NCI-H1048 (cell line): ENCODE measurements at regions not wholly inside any gene's neighbourhood (a gene's known extent, or its start where the extent isn't known, plus 50 kb on each side); places are given as distances from the start of the nearest gene placed in this dataset.
"Not testable (repeated sequence)": the region's sequence is repeated elsewhere in the genome, so short reads cannot be mapped to it uniquely, and the experiment has no call there.

ENCODE experiments used
- DNase-seq: peaks from one replicate; lab custom pipeline; 2025; lab: John Stamatoyannopoulos, UW

GRCh38 chr20:53668992-53669391, 75.4 kb upstream of the ZNF217 start:
- no peak for DNase-seq

GRCh38 chr20:53666144-53666543, 72.5 kb upstream of the ZNF217 start:
- DNase-seq: no peak

DNA sequence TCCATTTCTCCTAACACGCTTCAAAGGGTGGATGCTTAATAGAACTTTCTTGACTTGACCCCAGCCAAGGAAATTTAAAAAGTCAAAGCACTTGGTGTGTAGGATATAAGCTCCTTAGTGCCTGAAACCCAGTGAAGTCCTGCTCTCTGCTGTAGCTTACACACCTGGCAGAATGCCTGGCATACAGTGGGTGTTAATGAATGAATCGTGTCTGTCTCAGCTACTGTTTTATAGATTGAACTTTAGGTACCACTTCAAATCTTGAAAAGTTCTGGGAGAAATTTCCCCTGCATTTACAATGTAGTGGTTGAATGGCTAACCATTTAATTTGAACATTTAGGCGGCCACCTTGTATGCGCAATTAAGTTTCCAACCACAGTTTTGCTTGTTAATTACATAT, 70.5 kb upstream of the ZNF217 start:
- DNase-seq: no peak

GRCh38 chr20:53663521-53663920, 69.9 kb upstream of the ZNF217 start:
- DNase-seq: not testable (repeated sequence)

DNA sequence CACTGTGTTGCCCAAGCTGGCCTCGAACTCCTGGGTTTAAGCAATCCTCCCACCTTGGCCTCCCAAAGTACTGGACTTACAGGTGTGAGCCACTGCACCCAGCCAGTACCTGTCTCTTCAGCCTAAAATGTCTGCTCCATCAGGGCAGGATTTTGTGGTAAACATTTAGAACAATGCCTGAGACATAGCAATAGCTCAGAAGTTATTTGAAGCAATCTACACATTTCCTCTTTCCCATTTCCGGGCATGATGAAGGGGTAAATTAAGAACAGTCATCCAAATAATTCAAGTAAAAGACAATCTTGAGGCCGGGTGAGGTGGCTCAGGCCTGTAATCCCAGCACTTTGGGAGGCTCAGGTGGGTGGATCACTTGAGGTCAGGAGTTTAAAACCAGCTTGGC, 69.0 kb upstream of the ZNF217 start:
- DNase-seq: no peak

DNA sequence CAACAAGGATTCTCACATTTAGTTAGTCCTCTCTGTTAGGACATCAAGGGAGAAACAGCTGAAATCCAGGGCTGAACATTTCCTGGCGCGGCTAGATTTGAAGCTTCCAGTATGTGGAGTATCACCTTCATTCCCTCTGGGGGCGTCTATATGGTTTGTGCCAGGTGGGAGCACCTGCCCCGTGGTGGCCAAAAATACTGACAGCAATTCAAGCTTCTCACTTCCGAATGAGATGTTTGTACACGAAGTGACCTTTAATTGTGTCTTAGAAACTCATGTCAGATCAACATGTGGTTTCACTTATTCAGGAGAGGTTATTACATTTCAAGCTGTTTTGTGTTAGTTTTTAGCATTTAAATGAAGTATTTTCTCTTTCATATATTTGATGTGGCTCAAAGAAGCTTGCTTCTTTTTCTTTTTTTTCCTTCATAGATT, 67.3 kb upstream of the ZNF217 start:
- DNase-seq: no peak

DNA sequence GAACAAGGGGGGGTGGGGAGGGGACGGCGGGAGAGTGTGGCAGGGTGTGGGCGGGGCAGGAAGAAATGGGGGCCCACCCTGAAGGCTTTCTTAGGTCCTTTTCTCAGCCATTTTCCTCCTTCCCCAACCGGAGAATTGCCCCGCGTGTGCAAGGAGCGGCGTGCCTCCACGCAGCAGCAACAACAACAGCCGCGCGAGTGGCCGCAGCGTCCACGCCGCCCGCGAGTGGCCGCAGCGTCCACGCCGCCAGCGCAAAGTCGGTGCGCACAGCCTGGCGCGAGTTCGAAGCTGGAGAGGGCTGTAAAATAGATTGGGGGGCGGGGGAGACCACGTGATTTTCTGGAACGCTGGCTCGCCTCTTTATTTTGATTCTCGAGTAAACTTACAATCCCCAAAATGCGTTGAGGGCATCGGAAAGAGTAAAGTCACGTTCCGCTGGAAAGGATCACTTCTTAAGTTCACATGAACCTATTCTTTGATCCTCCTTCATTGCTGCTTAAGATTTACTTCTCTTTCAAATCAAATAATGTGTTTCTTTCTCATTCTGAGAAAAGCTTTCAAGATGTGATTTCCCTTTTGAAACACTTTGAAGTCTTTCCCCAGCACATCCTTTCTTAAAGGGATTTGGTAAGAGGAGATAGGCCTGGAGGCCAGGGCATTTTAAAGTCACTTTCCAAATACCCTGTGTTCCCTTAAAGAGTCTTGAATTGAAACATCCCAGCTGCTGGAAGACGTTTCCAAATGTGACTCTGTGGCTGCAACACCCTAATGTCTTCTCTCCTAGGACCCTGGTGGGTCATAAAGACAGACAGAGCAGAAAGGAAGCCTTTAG, 66.7 kb upstream of the ZNF217 start:
- no peak for DNase-seq

DNA sequence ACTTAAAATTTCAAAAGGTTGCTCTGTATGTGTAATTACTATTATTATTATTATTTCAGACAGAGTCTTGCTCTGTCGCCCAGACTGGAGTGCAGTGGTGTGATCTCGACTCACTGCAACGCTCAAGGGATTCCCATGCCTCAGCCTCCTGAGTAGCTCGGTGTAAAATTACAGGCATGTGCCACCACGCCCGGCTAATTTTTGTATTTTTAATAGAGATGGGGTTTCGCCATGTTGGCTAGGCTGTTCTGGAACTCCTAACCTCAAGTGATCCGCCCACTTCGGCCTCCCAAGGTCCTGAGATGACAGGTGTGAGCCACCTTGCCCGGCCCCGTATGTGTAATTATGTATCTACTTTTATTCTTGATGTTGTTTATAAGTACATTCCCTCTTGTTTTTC, 65.3 kb upstream of the ZNF217 start:
- DNase-seq: no peak

GRCh38 chr20:53658322-53658721, 64.7 kb upstream of the ZNF217 start:
- no peak for DNase-seq

GRCh38 chr20:53657732-53658131, 64.1 kb upstream of the ZNF217 start:
- no peak for DNase-seq

GRCh38 chr20:53657279-53657678, 63.6 kb upstream of the ZNF217 start:
- DNase-seq: no peak

DNA sequence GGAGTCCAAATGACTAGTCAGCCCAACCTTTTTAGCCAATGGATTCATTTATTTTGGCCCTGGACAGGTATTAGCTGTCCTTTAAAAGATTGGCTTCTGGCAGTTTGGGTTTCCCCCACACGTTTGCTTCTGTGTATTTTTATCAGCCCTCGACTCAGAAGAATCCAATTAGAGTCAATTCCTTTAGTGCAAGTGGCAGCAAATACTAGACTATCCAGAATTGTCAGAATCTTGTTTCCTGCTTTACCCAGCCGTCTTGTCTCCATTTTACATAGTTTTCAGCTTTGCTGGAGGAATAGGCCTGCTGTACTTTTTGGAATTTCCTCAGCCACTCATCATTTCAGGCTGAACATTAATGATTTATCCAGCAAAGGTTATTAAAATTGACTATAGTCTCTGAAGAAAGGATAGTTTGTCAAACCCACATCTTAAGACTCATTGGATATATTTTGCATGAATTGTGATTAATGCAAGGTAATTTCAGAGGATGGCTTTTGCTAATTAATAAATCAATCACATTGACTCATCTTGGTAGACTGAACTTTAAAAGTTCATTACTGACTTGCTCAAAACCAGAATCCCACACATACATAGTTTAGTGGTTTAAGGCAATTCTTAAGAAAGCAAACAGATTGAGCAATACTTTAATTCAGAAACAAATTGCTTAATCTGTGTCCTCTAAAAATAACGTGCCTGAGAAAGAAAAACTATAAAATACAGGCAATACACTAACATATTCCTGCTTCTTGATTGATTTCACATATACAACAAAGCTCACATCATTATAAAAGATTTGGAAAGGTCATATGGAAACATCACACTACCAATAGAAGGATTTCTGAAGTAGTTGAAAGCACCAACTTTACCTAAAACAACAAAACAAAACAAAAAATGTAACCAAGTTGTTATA, 62.9 kb upstream of the ZNF217 start:
- DNase-seq: no peak

DNA sequence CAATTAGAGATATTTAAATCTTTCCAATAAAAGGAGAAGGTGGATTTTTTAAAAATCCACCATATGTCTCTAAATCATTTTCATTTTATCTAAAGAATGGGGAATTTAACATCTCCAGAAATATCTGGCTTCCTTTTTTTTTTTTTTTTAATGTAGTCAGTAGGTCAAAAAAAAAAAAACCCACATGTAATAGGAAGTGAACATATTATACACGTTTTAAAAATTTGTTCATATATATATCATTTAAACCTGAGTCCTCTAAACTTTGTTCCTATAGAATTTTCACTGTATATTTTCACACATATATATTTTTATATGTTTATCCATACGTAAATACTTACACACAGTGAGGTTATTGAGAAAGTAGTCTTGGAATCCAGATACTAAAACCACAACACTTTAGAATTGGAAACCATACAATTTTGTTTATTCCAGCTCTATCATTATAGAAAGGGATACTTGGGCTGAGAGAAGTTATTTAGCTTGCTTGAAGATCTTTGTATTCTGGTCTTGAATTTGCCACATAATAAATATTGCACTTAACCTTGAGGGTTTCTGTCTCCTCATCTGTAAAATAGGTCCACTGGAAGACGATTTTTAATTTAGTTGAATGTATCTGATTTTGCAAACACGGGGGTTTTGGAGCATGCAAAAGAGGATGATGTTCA, 62.1 kb upstream of the ZNF217 start:
- no peak for DNase-seq

GRCh38 chr20:53654932-53655624, 61.4 kb upstream of the ZNF217 start:
- no peak for DNase-seq

DNA sequence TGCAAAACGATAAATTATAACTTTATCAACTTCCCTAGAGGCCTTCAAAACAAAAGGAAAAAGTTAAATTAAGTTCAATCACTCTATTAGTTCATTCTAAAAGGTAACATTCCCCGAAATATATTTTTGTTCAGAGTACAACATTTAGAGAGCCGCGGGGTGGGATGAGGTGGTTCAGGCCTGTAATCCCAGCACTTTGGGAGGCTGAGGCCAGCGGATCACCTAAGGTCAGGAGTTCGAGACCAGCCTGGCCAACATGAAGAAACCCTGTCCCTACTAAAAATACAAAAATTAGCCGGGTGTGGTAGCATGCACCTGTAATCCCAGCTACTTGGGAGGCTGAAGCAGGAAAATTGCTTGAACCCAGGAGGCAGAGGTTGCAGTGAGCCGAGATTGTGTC, 60.9 kb upstream of the ZNF217 start:
- not testable (repeated sequence) for DNase-seq

- DNase-seq: no peak
Observed at GRCh38 chr20:53652859-53653517, 59.3 kb upstream of the ZNF217 start.

- DNase-seq: no peak
Observed at GRCh38 chr20:53652090-53652858, 58.6 kb upstream of the ZNF217 start.

GRCh38 chr20:53649493-53649892, 55.9 kb upstream of the ZNF217 start:
- DNase-seq: not testable (repeated sequence)

- no peak for DNase-seq
Observed at GRCh38 chr20:53647286-53647821, 53.7 kb upstream of the ZNF217 start.

DNA sequence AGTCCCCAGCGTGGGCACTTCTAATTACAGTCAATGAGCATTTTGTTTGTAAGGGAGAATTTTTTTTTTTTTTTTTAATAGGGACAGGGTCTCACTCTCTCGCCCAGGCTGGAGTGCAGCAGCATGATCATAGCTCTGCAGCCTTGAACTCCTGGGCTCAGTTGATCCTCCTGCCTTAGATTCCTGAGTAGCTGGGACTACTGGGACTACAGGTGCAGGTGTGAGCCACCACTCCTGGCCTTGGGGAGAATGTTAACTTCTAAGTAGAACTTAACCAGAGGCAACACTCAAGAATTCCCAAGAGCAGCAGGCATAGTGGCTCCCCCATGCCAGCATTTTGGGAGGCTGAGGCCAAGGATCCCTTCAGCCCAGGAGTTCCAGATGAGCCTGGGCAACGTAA, 52.9 kb upstream of the ZNF217 start:
- DNase-seq: no peak
